HepG2 (cell line): ENCODE measurements at regions not wholly inside any gene's neighbourhood (a gene's known extent, or its start where the extent isn't known, plus 50 kb on each side); places are given as distances from the start of the nearest gene placed in this dataset.

Experiments
- CBFB ChIP-seq: sonication (generic); formaldehyde crosslinking; IDR thresholded peaks from 2 replicates; pipeline ENCODE4 v1.4.0; 2020; ENCODE audit warnings: missing genetic modification reagents
- CREM ChIP-seq, 2 experiments: sonication (generic) in 1 of 2; formaldehyde crosslinking in 1 of 2; IDR thresholded peaks; 2 replicates each; pipeline versions ENCODE4 v1.4.0 to v1.6.1; 2016 to 2020; ENCODE audit warnings: antibody characterized with exemption in 1 of 2, mild to moderate bottlenecking in 1 of 2, missing genetic modification reagents in 1 of 2
- ERF ChIP-seq: IDR thresholded peaks from 2 replicates; pipeline ENCODE4 v1.6.1; 2018; ENCODE audit warnings: missing biosample characterization, missing genetic modification reagents
- IKZF4 ChIP-seq: sonication (generic); formaldehyde crosslinking; IDR thresholded peaks from 2 replicates; pipeline ENCODE4 v1.5.1; 2020; ENCODE audit warnings: borderline replicate concordance, mild to moderate bottlenecking, low read depth, missing genetic modification reagents; ENCODE audit errors: not compliant biosample characterization
- MAZ ChIP-seq, 2 experiments: sonication (generic) in 1 of 2; formaldehyde crosslinking in 1 of 2; IDR thresholded peaks; 2 replicates each; pipeline versions ENCODE4 v1.5.0 to v1.6.1; 2012 to 2020; ENCODE audit warnings: low read depth in 2 of 2, mild to moderate bottlenecking in 2 of 2, borderline replicate concordance in 1 of 2, improper control_type of control experiment in 1 of 2, low read length in 1 of 2, missing genetic modification reagents in 1 of 2, moderate library complexity in 1 of 2
- MZF1 ChIP-seq: sonication (generic); formaldehyde crosslinking; IDR thresholded peaks from 2 replicates; pipeline ENCODE4 v1.8.1; 2023; ENCODE audit warnings: mild to moderate bottlenecking, missing genetic modification reagents, borderline replicate concordance
- NCOA2 ChIP-seq: sonication (generic); formaldehyde crosslinking; IDR thresholded peaks from 2 replicates; pipeline ENCODE4 v1.8.0; 2022; ENCODE audit warnings: inconsistent platforms
- NR2F1 ChIP-seq, 2 experiments: fragments of 450-650 bp in 1 of 2; formaldehyde crosslinking in 1 of 2; IDR thresholded peaks; 2 replicates each; pipeline versions ENCODE4 v1.5.0 to v1.6.1; 2016 to 2020; ENCODE audit warnings: mild to moderate bottlenecking in 1 of 2, missing compliant biosample characterization in 1 of 2, missing genetic modification reagents in 1 of 2, moderate library complexity in 1 of 2
- SALL1 ChIP-seq: sonication (generic); formaldehyde crosslinking; IDR thresholded peaks from 2 replicates; pipeline ENCODE4 v1.8.0; 2022; ENCODE audit warnings: mild to moderate bottlenecking, missing genetic modification reagents
- YEATS2 ChIP-seq: sonication (generic); formaldehyde crosslinking; IDR thresholded peaks from 2 replicates; pipeline ENCODE4 v1.4.0; 2020; ENCODE audit warnings: missing genetic modification reagents, borderline replicate concordance
- ZFP37 ChIP-seq: sonication (generic); formaldehyde crosslinking; IDR thresholded peaks from 2 replicates; pipeline ENCODE4 v1.4.0; 2020; ENCODE audit warnings: missing genetic modification reagents, borderline replicate concordance
- ZMYM4 ChIP-seq: sonication (generic); formaldehyde crosslinking; IDR thresholded peaks from 2 replicates; pipeline ENCODE4 v1.8.1; 2023; ENCODE audit warnings: mild to moderate bottlenecking, missing genetic modification reagents
- ZNF746 ChIP-seq: sonication (generic); formaldehyde crosslinking; IDR thresholded peaks from 2 replicates; pipeline ENCODE4 v1.8.0; 2022; ENCODE audit warnings: mild to moderate bottlenecking, missing genetic modification reagents
- ZNF761 ChIP-seq: sonication (generic); formaldehyde crosslinking; conservative IDR thresholded peaks from 2 replicates; pipeline ENCODE4 v1.4.0; 2020; ENCODE audit warnings: mild to moderate bottlenecking, missing genetic modification reagents
- TF ChIP-seq, protein P1 (sequence below): sonication (generic); formaldehyde crosslinking; IDR thresholded peaks from 2 replicates; pipeline ENCODE4 v1.4.0; 2020; ENCODE audit warnings: missing genetic modification reagents
- TF ChIP-seq, protein P2 (sequence below): sonication (generic); formaldehyde crosslinking; IDR thresholded peaks from 2 replicates; pipeline ENCODE4 v1.4.0; 2020; ENCODE audit warnings: missing genetic modification reagents
- TF ChIP-seq, protein P3 (sequence below): sonication (generic); formaldehyde crosslinking; IDR thresholded peaks from 2 replicates; pipeline ENCODE4 v1.4.0; 2020; ENCODE audit warnings: missing genetic modification reagents, borderline replicate concordance
- TF ChIP-seq, protein P4 (sequence below): sonication (generic); formaldehyde crosslinking; IDR thresholded peaks from 2 replicates; pipeline ENCODE4 v1.8.0; 2022; ENCODE audit warnings: mild to moderate bottlenecking, missing genetic modification reagents

DNA sequence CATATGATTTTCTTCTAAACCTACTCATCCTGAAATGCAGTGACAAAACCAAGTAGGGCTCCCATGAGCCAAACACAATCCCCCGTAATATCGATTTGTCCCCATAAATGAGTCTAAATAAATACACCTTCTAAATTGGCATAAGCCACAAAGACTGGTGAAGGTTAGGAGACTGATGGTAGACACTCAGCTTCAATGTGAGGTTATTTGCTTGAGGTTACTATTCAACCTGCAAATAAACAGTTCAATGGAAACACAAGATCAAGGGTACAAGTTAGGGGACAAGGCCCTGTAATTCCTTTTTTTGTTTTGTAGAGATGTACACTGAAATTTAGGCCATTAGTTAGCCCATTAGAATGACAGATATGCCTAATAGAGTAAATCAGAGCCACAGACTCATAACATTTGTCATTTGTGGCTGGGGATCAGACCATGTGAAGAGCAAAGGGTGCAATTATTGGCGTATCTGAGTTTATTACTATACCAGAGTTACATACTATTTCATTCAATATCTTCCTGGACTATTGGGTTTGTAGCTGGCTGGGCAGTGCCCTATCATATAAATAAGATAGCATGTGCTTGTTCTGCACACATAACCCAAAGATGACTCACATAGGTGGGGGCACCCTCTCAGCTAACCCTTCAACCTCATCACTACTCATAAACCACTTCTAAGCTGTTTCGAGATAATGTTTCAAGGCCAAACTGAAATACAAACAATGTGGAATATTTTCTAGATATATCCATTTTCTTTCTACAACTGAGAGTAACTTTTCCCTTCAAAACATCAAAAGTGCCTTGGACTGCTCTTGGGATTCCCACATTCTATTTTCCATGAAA is 695.3 kb downstream of the KCNA4 start (continued):
- TF ChIP-seq ZNF746 (CRISPR knock-in tag) (no peak), ZMYM4 (CRISPR knock-in tag) (peak; percentile 51; the same call in 1 of the 2 replicates), SALL1 (CRISPR knock-in tag) (peak; percentile 34; the same call in 1 of the 2 replicates), YEATS2 (CRISPR knock-in tag) (no peak), ERF (CRISPR knock-in tag) (no peak), CREM (IDR thresholded peaks at IDR 0.05) (peak; percentile 37; the same call in 1 of the 2 replicates), CREM (CRISPR knock-in tag; IDR thresholded peaks at IDR 0.05) (no peak), MAZ (IDR thresholded peaks at IDR 0.05; ENCODE audit: borderline replicate concordance, low read depth, low read length) (no peak), MAZ (CRISPR knock-in tag; IDR thresholded peaks at IDR 0.05; ENCODE audit: low read depth) (0 out of 2 replicates have a peak, but pooled peaks have one; percentile 38), NCOA2 (peak; percentile 59), NR2F1 (CRISPR knock-in tag; IDR thresholded peaks at IDR 0.05) (peak in 1 of 2 experiments; percentile 70; a peak in 2 of 4 replicates), ZNF761 (no peak), MZF1 (CRISPR knock-in tag) (no peak), IKZF4 (no peak), CBFB (peak; percentile 69), ZFP37 (CRISPR knock-in tag) (no peak)
- TF ChIP-seq, protein P1, sequence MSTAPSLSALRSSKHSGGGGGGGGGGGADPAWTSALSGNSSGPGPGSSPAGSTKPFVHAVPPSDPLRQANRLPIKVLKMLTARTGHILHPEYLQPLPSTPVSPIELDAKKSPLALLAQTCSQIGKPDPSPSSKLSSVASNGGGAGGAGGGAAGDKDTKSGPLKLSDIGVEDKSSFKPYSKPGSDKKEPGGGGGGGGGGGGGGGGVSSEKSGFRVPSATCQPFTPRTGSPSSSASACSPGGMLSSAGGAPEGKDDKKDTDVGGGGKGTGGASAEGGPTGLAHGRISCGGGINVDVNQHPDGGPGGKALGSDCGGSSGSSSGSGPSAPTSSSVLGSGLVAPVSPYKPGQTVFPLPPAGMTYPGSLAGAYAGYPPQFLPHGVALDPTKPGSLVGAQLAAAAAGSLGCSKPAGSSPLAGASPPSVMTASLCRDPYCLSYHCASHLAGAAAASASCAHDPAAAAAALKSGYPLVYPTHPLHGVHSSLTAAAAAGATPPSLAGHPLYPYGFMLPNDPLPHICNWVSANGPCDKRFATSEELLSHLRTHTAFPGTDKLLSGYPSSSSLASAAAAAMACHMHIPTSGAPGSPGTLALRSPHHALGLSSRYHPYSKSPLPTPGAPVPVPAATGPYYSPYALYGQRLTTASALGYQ = peak; percentile 53; the same call in 1 of the 2 replicates
- TF ChIP-seq, protein P2, sequence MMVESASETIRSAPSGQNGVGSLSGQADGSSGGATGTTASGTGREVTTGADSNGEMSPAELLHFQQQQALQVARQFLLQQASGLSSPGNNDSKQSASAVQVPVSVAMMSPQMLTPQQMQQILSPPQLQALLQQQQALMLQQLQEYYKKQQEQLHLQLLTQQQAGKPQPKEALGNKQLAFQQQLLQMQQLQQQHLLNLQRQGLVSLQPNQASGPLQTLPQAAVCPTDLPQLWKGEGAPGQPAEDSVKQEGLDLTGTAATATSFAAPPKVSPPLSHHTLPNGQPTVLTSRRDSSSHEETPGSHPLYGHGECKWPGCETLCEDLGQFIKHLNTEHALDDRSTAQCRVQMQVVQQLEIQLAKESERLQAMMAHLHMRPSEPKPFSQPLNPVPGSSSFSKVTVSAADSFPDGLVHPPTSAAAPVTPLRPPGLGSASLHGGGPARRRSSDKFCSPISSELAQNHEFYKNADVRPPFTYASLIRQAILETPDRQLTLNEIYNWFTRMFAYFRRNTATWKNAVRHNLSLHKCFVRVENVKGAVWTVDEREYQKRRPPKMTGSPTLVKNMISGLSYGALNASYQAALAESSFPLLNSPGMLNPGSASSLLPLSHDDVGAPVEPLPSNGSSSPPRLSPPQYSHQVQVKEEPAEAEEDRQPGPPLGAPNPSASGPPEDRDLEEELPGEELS (CRISPR knock-in tag) = peak; percentile 77
- TF ChIP-seq, protein P3, sequence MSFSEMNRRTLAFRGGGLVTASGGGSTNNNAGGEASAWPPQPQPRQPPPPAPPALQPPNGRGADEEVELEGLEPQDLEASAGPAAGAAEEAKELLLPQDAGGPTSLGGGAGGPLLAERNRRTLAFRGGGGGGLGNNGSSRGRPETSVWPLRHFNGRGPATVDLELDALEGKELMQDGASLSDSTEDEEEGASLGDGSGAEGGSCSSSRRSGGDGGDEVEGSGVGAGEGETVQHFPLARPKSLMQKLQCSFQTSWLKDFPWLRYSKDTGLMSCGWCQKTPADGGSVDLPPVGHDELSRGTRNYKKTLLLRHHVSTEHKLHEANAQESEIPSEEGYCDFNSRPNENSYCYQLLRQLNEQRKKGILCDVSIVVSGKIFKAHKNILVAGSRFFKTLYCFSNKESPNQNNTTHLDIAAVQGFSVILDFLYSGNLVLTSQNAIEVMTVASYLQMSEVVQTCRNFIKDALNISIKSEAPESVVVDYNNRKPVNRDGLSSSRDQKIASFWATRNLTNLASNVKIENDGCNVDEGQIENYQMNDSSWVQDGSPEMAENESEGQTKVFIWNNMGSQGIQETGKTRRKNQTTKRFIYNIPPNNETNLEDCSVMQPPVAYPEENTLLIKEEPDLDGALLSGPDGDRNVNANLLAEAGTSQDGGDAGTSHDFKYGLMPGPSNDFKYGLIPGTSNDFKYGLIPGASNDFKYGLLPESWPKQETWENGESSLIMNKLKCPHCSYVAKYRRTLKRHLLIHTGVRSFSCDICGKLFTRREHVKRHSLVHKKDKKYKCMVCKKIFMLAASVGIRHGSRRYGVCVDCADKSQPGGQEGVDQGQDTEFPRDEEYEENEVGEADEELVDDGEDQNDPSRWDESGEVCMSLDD = 0 out of 2 replicates have a peak, but pooled peaks have one; percentile 45
- TF ChIP-seq, protein P4, sequence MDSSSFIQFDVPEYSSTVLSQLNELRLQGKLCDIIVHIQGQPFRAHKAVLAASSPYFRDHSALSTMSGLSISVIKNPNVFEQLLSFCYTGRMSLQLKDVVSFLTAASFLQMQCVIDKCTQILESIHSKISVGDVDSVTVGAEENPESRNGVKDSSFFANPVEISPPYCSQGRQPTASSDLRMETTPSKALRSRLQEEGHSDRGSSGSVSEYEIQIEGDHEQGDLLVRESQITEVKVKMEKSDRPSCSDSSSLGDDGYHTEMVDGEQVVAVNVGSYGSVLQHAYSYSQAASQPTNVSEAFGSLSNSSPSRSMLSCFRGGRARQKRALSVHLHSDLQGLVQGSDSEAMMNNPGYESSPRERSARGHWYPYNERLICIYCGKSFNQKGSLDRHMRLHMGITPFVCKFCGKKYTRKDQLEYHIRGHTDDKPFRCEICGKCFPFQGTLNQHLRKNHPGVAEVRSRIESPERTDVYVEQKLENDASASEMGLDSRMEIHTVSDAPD (CRISPR knock-in tag) = peak; percentile 54
